AG10803 (cell line): ENCODE measurements at regions not wholly inside any gene's neighbourhood (a gene's known extent, or its start where the extent isn't known, plus 50 kb on each side); places are given as distances from the start of the nearest gene placed in this dataset.

ENCODE experiments used
- DNase-seq: peaks from one replicate; pipeline ENCODE4 v3.0.0; 2010; ENCODE audit warnings: low read depth
- H3K4me3 ChIP-seq: 2 replicates; pipeline ENCODE4 v1.5.1; 2011; ENCODE audit warnings: mild to moderate bottlenecking, low read length, control low read depth
- TF ChIP-seq, protein P1 (sequence below): conservative IDR thresholded peaks from 2 replicates; pipeline ENCODE4 v1.5.1; 2011; ENCODE audit warnings: mild to moderate bottlenecking, low read length, control low read depth, inconsistent platforms

DNA sequence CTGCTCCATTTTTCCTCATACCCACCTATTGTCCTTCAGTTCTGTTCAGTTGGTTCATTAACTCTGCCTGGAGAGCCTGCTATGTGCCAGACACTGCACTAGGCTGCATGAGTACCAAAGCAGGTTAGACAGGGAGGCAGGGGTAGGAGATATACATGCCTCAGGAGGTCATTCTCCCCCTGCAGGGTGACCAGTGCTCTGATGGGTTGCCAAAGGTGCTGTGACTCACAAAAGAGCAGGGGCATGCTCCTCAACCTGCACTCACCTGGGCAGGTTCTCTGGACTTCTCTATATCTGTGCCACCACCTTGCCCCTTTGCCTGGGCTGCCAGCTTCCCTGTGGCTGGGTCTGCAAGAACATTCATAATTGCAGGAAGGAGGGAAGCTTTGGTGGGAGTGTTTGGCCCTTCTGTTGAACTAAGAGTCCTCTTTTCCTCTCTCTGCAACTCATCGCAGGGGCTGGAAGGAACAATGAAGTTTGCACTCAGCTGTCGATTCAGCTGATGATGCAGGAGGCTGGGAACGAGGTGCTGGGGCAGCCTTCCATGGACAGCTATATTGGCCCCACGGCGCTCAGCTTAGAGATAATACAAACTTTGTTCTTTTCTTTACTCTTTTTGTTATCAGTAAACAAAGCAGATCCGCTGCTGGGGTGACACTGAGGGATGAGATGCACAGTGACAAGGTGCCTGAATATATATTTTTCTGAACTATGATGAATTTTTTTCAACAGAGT is 356.4 kb upstream of the PLXNA2 start:
- TF ChIP-seq, protein P1, sequence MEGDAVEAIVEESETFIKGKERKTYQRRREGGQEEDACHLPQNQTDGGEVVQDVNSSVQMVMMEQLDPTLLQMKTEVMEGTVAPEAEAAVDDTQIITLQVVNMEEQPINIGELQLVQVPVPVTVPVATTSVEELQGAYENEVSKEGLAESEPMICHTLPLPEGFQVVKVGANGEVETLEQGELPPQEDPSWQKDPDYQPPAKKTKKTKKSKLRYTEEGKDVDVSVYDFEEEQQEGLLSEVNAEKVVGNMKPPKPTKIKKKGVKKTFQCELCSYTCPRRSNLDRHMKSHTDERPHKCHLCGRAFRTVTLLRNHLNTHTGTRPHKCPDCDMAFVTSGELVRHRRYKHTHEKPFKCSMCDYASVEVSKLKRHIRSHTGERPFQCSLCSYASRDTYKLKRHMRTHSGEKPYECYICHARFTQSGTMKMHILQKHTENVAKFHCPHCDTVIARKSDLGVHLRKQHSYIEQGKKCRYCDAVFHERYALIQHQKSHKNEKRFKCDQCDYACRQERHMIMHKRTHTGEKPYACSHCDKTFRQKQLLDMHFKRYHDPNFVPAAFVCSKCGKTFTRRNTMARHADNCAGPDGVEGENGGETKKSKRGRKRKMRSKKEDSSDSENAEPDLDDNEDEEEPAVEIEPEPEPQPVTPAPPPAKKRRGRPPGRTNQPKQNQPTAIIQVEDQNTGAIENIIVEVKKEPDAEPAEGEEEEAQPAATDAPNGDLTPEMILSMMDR, result no peak
- H3K4me3 ChIP-seq, result no peak overlapping the region
- no peak for DNase-seq

DNA sequence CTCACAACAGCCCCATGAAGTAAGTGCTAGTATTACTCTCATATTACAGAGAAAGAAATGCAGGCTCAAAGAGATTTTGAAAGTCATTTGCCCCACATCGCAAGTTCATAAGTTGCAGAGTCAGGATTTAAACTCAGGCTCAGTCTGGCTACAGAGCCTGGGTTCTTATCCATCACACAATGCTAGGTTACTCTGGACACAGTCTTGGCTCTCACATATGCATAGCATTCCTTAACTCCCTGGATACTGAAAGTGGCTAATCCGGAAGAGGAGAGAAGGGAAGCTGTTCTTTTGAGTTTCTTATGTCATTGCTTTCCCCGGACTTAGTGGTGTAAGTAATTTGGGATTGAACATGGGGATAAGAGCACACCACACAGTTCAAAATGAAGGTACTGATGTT is 357.4 kb upstream of the PLXNA2 start:
- H3K4me3 ChIP-seq, result no peak overlapping the region
- peak; percentile 21 for DNase-seq
- TF ChIP-seq, protein P1, result no peak

DNA sequence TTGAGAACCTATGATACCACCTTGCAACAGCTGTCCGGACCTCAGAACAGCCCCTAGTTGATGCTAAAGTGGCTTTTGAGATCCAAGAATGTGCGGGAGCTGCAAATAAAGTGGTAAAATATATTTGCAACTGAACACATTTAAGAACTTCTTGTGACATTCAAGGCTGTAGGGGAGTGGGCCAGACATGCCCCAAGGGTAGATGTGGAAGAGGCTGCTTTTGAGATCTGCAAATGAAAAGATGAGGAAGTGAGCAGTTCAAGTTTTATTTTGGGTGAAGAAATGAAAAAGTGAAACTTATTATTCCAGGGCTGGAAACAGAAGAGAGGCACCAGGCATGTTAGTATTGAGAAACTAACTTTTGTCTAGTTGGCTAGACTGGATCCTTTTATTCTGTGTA is 359.5 kb upstream of the PLXNA2 start:
- no peak for DNase-seq
- TF ChIP-seq, protein P1, result no peak
- no peak overlapping the region for H3K4me3 ChIP-seq

DNA sequence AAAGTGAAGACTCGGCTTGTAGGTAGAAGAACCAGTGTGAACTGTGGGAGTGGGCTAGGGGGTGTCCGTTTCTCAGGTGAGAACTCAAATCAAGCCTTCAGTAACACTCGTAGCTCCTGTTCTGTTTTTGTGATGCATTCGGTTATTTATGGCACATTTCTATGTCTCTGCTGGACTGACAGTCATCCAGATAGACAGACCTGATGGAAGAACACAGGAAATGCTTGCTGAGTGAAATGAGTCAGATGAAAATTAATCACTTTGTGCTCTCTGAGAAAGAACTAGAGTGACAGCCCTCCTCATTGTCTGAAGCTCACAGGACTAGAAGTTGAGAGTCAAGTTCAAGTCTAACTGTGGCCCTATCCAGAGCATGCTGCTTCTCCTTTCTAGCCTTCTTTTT is 360.1 kb upstream of the PLXNA2 start:
- DNase-seq, result peak; percentile 23
- no peak overlapping the region for H3K4me3 ChIP-seq
- TF ChIP-seq, protein P1, result no peak

DNA sequence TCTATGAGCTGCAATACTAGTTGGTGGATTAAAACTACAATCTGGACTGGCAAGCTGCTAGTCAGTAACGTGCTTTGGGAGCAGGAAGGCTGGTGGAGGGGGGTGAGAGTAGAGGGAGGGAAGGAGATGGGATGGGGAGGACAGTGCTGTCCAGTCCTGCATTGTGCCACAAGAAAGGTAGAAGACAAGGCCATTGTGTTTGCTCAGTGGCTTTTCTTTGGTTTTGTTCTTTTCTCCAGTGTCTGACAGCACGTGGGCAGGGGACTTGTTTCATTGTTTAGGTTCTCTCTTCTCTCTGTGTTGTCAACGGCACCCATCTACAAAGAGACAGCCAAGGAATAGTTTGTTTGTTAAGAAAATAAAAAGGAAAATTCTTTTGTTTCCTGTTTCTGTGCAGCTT is 362.8 kb upstream of the PLXNA2 start:
- DNase-seq, result no peak
- no peak overlapping the region for H3K4me3 ChIP-seq
- TF ChIP-seq, protein P1, result no peak

DNA sequence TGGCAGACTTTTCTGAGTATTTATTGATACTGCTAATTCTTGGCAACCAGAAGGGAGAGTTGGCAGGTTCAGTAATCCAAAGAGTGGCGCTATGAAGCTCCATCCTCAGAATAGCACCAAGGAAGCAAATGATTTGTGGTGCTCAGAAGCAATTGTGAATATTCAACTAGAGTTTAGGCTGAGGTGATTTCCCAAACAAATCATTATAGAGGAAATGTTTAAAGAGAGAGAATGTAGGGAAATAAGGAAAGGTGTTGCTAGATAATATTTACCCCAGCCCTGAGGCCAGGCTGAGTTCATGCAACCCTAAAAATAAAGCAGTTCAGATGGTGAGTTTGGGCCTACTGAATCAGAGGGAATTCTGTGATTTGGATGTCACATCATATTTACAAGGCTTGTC is 363.4 kb upstream of the PLXNA2 start:
- TF ChIP-seq, protein P1, result no peak
- no peak overlapping the region for H3K4me3 ChIP-seq
- no peak for DNase-seq

DNA sequence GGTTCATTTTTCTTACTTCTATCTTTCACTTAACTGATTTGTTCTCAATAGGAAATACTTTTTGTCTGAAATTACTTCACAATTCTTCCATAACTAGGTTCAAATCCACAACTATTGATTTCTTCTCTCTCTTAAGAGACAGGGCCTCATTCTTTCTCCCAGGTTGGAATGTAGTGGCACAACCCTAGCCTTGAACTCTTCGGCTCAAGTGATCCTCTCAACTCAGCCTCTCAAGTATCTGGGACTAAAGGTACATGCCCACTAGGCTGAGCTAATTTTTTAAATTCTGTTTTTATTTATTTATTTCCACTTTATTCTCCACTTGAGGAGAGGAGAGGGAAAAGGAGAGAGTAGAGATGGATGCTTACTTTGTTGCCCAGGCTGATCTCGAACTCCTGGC is 370.4 kb upstream of the PLXNA2 start:
- DNase-seq, result no peak
- H3K4me3 ChIP-seq, result no peak overlapping the region
- TF ChIP-seq, protein P1, result no peak
